CD4-positive, alpha-beta T cell treated with Interleukin-4 for 1 hour (primary cell): ENCODE measurements at regions not wholly inside any gene's neighbourhood (a gene's known extent, or its start where the extent isn't known, plus 50 kb on each side); places are given as distances from the start of the nearest gene placed in this dataset.

Experiments
- DNase-seq, 2 donors: peaks; one replicate each; pipeline ENCODE4 v3.0.0-alpha.2; 2020 to 2022

DNA sequence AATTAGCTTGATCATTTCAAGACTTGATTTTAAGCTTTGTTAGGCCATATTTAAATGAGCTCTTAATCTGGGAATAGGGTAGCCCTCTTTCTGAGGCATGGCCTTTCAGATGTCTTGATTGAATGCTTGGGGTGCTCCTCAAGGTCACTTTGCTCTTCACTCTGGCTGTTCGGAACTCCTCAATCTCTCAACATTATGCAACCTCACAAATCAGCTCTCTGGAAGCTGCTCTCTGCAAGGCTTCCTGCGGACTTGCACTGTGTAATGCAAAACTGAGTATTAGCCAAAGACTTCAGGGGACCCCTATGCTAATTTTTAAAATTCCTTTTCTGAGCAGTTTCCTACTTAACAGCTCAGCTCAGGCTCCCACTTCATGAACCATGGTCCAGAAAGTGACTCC is 398.3 kb downstream of the PRDM5 start:
- no peak for DNase-seq

DNA sequence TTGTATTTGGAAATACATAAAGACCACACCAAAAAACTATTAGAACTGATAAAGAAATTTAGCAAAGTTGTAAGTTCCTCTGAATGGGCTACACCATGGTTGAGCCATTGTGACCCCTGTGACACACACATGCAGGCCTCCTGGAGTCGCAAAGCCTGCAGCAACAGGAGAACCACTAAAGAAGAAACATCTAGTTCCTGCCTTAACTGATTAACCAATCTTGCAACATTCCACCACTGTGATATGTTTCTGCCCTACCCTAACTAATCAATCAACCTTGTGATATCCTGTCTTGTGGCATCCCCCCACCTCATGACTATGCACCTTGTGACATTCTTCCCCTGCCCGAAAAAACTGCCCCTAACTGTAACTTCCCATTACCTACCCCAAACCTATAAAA is 401.8 kb downstream of the PRDM5 start:
- no peak for DNase-seq

DNA sequence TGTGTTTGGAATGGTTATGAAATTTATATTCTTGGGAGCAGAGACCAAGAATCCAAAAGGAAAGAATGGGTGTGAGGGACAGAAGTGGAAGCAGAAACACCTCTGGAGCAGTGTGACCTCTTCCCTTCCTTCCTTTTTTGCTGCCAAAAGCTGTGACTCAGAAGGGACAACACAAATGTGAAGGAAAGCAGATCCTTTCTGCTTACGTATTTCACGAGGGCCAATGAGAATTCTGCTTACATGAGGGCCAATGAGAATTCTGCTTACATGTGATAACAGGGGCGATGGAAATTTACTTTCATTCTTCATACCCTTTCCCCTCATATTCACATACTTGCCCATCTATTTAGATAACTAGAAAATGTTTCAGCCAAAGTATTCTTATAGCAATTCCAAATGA is 404.6 kb downstream of the PRDM5 start:
- DNase-seq: no peak

DNA sequence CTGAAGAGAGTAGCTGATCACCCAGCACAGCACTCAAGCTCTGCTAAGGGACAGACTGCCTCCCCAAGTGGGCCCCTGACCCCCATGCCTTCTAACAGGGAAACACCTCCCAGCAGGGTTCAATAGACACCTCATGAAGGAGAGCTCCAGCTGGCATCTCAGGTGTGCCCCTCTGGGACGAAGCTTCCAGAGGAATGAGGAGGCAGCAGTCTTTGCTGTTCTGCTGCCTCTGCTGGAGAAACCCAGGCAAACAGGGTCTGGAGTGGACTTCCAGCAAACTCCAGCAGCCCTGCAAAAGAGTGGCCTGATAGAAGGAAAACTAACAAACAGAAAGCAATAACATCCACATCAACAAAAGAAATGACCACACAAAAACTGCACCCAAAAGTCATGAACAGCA is 412.8 kb downstream of the PRDM5 start:
- DNase-seq: no peak

DNA sequence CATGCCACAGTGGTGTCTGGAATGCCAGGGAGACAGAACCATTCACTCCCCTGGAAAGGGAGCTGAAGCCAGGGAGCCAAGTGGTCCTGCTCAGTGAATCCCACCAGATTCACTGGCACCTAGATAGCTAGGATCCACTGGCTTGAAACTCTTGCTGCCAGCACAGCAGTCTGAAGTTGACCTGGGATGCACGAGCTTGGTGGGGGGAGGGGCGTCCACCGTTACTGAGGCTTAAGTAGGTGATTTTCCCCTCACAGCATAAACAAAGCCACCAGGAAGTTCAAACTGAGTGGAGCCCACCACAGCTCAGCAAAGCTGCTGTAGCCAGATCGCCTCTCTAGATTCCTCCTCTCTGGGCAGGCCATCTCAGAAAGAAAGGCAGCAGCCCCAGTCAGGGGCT is 413.3 kb downstream of the PRDM5 start:
- no peak for DNase-seq

DNA sequence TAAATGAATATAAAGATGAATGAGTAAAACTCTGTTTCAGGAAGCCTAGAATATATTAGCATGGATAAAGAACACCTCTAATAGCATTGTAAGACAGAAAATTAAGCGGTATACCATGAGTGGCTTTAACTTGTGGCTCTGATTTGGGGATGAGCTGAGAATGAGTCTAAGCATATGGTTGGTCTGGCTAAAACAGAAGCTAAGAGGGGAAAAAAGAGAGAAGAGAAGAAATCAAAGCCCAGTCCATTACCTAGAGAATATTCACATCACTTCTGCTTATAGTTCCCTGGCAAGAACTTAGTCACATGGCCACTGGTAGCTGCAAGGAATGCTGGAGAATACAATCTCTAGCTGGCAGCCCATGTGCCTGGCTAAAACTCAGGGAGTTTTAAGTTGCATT is 414.5 kb downstream of the PRDM5 start:
- no peak for DNase-seq

DNA sequence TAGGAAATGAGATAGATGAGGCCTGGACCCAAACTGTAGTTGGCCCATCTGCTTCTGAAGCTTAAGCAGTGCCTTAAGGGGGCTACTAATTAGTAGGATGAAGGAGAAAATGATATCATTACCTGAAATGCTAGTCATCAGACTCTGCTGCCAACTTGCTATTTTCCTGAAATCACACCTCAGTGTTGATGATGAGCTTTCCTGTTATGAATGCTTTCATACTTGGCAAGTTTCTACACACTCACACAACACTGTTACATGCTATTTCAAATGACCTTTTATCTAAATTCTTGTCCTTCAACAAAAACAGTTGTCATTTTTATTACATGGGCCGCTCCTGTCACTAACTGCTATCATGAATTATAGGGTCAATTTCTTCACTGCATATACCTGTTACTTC is 416.0 kb downstream of the PRDM5 start:
- DNase-seq: no peak

DNA sequence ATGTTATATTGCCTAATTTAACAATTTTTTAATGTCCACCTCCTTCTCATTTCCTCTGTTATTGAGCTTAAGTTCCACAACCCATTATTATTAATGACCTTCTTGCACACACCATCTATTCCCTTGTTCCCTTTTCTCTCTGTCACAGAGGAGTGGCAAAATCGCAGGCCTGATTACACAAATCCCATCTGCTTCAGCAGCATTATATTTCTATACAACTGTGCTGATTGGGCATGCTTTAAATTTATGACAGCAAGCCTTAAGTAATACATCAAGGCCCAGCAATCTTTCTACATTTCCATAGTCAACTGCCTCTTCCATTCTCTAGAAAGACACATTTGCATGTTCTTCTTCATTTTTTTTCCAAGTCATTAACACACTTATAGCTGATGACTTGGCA is 423.8 kb downstream of the PRDM5 start:
- DNase-seq: no peak

DNA sequence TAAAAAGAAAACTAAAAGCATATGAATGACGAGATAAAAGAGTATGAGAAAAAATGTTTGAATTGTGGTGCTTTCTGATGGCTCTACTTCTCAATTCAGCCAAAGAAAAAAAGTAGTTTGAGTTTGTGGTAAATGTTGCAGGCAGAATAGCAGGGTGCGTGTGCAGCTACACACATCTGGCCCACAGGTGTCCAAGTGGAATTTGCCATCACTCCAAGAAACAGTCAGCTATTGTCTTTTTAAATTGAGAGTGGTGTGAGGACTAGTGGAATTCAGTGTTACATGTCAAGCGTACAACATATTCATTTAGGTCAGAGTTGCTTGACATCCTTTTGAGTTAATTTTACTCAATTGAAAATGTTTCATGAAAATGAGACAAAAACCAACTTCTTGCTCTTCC is 424.8 kb upstream of the MAD2L1 start:
- DNase-seq: no peak

DNA sequence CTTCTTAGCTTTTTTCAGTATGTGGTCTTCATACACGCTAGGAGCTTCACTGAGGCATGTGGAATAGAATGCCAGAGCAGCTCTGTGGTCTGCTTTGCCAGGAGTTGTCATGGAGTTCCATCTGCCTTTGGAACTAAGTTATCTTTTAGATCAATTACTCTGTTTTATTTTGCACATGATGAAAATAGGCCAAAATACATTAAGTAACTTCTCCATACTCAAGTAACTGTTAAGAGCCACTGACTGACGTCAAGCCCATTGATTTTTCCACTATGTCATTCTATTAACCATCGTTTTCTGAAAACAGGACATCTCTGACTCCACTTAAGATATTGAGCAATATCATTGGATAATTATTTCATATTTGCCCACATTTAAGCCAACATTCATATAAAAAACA is 415.1 kb upstream of the MAD2L1 start:
- no peak for DNase-seq

DNA sequence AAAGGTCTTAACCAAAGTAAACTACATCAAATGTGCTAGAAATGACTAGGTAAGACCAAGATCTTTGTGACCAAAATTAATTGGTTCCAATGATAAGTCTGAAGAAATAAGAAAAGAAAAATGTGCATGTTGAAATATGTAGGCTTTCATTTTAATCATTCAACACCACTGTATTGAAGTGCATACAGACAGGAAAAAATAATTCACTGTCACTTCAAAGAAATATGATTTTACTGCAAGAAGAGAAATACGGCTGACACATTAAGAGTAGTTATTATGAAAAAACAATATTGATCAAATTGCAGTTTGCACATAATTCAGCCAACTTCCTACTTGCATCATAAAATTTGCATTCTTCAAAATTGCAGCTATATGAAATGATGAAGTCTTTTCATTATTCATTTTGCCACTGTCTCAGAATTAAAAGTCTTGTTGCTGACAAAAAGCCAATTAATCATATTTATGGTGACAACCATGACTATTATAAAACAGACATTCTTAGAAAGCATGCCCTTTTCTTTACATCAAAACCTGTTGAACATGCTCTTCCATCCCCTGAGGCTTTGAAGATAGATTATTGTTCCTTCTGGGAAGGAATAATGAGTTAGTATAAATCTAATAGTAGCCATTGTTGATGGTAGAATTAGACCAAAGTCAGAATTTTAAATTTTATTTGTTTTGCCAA is 405.9 kb upstream of the MAD2L1 start:
- no peak for DNase-seq

DNA sequence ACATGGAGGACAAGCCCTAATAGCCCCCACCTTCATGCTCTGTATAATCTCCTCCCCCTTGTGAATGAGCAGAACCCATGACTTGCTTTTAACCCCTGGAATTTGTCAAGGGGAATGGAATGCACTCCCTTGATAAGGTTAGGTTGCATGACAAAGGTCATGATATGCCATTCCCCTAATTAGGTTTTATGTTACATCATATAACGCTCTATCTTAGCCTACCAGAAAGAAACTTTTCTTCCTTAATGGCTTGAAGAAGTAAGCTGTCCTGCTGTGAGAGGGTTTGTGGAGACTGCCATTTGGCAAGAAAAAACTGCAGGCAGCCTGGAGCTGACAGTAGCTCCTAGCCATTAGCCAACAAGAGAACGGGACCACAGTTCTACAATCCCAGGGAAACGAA is 399.8 kb upstream of the MAD2L1 start:
- no peak for DNase-seq

DNA sequence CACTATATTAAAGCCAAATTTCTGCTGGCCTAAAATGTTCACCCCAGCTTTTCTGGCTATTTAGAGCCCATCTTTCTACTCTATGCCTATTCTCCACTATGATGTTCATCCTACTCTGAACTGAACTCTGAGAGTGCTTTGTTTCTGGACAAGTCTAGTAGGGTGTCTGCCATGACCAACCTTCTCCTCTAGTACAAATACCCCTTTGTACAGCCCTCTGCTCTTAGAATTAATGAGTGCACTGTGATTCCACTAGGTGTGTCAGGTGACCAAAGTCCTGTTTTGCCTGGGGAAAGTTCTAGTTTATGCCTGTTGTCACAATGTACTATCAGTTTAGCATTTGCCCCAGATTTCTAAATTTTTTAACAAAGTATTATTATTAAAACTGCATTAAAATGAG is 388.1 kb upstream of the MAD2L1 start:
- DNase-seq: no peak

DNA sequence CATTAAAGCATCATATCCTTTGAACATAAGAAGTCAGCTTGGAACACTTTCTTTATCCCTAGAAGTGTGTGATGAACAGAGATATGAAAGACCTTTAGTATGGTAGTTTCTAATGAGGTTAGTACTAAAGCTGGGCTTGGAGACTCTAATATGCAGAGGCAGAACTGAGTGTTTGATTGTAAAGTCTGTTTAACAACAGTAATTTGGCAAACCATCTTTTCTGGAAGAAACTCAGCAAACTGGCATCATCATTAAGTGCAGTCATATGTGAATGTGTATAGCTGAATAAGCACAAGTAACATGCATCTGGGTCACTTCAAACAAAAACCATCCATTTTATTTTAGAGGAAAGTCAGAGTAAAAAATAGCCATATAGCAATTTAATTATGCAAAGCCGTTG is 385.9 kb upstream of the MAD2L1 start:
- no peak for DNase-seq

DNA sequence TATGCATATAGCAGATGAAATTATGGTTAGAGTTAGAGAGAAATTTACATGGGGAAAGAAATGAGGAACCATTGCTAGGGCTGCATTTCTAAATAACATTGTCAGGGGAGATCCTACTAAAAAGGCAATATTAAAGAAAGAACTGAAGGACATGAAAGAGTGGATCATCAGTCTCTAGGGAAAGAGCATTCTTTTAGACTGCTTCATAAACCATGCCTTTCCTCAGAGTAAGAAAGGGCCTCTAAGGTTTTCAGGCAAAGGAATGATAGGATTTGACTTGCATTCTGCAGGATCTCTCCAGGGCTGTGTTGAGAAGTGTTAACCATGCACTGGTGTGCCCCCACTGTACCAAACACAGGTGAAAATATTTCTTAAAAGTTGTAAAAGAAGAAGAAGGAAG is 385.4 kb upstream of the MAD2L1 start:
- DNase-seq: no peak

DNA sequence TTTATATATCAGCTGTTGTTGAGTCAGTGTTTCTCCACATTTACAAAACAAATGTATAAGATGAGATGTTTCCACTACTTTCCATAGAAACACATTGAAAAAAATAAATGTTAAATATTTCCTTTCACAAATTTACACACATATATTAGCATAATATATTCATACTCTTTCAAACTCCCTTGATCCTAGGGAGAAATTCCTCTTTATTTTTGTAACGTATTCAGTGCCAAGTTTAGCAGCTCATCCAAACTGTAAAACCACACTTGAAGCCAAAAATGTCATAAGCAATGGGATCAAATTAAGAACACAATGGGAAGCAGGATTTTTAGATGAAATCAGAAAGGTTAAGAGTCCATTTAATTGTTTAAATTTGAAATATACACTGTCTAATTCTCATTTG is 381.1 kb upstream of the MAD2L1 start:
- no peak for DNase-seq

DNA sequence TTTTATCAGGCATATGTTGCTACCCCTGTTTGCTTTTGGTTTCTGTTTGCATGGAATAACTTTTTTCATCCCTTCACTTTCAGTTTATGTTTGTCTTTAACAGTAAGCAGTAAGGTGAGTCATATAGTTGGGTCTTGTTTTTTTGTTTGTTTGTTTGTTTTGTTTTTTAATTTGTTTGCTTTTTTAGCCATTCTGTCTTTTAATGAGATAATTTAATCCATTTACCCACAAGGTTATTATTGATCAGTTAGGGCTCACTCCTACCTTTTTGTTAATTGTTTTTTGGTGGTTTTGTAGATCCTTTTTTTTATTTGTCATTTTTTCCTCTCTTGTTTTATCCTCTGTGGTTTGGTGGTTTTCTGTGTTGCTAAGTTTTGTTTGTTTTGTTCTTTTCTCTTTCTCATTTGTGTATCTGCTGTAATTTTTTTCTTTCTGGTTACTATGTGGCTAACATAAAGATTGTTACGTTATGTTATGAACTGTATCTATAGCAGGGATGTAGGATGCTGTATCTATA is 379.5 kb upstream of the MAD2L1 start:
- DNase-seq: no peak

DNA sequence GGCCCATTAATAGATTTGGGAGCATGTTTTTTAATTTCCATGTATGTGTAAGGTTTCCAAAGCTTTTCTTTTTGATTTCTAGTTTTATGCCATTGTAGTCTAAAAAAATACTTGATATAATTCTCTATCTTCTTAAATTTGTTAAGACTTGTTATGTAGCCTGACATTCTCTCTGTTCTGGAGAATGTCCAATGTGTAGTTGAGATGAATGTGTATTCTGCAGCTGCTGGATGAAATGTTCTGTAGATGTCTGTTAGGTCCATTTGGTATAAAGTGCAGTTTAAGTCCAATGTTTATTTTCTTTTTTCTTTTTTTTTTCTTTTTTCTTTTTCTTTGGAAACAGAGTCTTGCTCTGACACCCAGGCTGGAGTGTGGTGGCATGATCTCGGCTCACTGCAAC is 378.5 kb upstream of the MAD2L1 start:
- DNase-seq: no peak

DNA sequence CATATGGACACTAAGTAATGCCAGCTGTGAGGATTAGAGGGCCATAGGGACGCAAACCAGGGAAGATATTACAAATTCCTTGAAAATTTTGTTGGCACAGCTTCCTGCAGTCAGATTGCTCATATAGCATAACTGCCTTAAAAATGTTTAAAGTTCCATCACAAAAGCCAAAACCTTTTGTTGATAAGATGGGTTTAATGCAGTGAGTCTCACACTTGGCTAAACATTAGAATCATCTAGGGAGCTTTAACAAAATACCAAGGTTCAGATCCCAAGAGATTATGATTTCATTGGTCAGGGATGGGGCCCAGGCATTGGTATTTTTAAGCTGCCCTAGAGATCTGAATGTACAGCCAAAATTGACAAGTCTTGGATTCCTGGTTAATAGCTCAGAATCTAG is 376.5 kb upstream of the MAD2L1 start:
- no peak for DNase-seq

DNA sequence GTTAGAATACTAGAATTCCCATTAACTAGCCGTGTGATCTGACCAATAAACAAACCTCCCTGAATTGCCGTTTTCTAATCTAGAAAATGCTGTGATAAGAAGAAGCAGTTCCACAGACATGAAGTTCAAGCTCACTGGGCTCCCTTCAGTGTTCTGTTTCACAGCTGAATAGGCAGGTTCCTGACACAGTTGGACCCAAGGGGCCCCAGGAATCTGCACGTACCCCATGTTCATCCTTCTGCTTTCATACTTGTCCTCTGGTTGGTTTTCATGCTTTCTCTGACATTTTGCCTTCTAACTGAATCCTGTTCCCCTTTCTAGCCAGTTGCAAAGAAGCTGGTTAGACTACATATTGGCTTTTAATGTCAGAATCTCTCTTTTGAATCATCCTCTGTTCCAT is 374.1 kb upstream of the MAD2L1 start:
- DNase-seq: no peak

DNA sequence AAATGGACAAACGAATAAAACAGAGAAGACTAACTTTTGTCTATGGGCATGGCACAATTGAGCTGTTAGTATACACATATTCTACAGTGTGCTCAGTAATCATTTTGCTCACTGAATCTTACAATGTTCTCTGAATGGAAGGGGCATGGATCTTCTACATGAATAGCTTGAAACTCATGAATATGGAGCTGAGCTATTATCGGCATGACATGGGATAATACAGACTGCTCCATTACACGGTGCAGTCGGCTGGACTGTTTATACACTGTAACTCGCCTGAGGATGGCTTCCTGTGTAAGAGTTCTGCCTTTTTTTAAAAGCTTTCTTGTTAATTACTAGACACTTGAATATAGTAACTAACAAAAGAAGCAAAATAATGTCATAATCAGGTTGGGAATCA is 368.5 kb upstream of the MAD2L1 start:
- no peak for DNase-seq

DNA sequence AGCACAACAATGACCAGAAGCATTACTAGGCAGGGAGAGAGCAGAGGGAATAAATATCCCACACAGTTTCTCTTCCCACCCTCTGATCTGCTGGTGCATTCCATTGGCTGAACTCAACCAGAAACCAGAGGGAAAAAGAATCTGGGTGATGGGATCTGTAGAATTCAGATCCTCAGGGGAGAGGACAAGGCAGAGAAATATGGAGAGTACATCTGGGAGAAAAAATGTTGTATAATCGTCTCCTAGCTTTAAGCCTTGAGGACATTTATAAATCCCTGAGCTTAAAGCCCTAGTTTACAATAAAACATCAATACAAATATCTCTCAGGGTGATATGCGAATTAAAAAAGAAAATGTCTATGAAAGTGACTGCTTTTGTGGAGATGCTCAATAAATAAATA is 368.1 kb upstream of the MAD2L1 start:
- no peak for DNase-seq

DNA sequence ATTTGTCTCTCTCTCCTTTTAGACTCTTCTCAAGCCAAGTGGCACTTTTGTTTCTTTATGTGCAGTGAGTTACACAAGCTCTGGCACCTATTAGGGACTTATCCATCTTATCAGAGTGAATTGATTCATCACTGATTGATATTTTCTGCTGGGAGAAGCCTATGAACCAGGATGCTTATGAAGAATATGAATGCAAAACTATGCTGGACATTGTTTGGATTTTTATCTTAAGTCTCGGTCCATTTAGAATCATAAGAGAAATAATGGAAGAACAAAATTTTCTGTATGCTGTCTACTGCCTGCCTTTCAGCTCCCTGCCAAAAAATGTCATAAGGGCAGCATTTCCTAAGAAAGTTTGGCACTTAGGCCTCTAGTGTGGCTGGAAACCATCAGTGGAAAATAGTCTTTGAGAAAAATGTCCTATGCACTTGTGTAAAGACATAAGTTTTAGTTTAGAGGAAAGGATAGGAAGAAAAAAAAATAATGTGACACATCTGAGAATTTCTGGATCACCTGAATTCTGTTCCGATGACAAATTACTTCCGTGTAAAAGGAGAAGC is 365.7 kb upstream of the MAD2L1 start:
- DNase-seq: no peak

DNA sequence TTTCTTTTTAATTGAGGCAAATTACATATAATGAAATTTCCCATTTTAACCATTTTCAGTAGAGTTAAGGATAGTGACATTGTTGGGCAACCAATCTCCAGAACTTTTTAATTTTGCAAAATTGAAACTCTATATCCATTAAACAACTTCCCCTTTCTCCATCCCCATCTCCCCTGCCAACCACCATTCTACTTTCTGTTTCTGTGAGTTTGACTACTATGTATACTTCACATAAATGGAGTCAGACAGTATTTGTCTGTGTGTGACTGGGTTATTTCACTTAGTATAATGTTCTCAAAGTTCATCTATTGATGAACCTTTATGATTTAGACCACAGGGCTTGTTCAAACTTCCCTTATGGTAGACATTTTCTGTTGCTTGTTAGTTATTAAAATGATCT is 364.5 kb upstream of the MAD2L1 start:
- DNase-seq: no peak

DNA sequence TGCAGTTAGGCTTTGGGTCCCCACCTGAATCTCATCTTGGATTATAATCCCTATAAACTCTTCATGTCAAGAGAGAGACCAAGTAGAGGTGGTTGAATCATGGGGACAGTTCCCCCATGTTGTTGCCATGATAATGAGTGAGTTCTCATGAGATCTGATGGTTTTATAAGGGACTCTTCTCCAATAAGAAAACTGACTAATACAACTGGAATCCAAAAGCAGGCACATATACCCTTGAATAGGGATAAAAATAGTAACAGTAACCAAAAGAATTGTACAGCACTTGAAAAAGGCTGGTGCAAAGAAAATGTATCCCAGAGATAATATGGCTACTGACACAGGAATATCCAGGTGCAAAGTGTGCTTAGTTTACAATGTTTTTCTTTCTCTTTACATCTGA is 351.5 kb upstream of the MAD2L1 start:
- no peak for DNase-seq
